Nephron progenitor cell (in vitro differentiated cells): ENCODE measurements at regions not wholly inside any gene's neighbourhood (a gene's known extent, or its start where the extent isn't known, plus 50 kb on each side); places are given as distances from the start of the nearest gene placed in this dataset.

ENCODE experiments used
- DNase-seq: peaks from one replicate; pipeline ENCODE4 v3.0.0; 2021
- H3K27ac Mint-ChIP-seq: 2 replicates; pipeline ENCODE4 v1.8.0; 2021; ENCODE audit warnings: mild to moderate bottlenecking, moderate library complexity, mixed read lengths
- H3K27me3 Mint-ChIP-seq: 2 replicates; pipeline ENCODE4 v1.8.0; 2021; ENCODE audit warnings: mild to moderate bottlenecking, low read depth, mixed read lengths; ENCODE audit not compliant: poor library complexity
- H3K36me3 Mint-ChIP-seq: 2 replicates; pipeline ENCODE4 v1.8.0; 2021; ENCODE audit warnings: low read depth, mixed read lengths
- H3K4me1 Mint-ChIP-seq: 2 replicates; pipeline ENCODE4 v1.8.0; 2021; ENCODE audit warnings: mixed read lengths
- H3K4me3 Mint-ChIP-seq: 2 replicates; pipeline ENCODE4 v1.8.0; 2021; ENCODE audit warnings: mild to moderate bottlenecking, moderate library complexity, mixed read lengths
- H3K9me3 Mint-ChIP-seq: 2 replicates; pipeline ENCODE4 v1.8.0; 2021; ENCODE audit warnings: mild to moderate bottlenecking, moderate library complexity, mixed read lengths
- CTCF ChIP-seq: fragments of 200-600 bp; sonication (generic); IDR thresholded peaks from 2 replicates; pipeline ENCODE4 v1.5.0; 2021; ENCODE audit warnings: antibody characterized with exemption

- H3K4me3 Mint-ChIP-seq: no peak overlapping the region
- no peaks in the 10 kb centered on the region for H3K9me3 Mint-ChIP-seq
- no peak for DNase-seq
- H3K27me3 Mint-ChIP-seq: peaks cover 4% of the 10 kb centered on the region
- TF ChIP-seq CTCF: no peak
- H3K4me1 Mint-ChIP-seq: no peaks in the 10 kb centered on the region
- no peak overlapping the region for H3K27ac Mint-ChIP-seq
- no peaks in the 10 kb centered on the region for H3K36me3 Mint-ChIP-seq
These were observed 329.4 kb upstream of the PPARGC1A start for GRCh38 chr4:24219209-24219608.

GRCh38 chr4:24218566-24218965 lies 328.7 kb upstream of the PPARGC1A start:
- Mint-ChIP-seq H3K27ac (no peak overlapping the region), H3K27me3 (no peaks in the 10 kb centered on the region), H3K4me3 (no peak overlapping the region), H3K36me3 (no peaks in the 10 kb centered on the region), H3K4me1 (no peaks in the 10 kb centered on the region), H3K9me3 (no peaks in the 10 kb centered on the region)
- no peak for DNase-seq
- TF ChIP-seq CTCF: no peak

- no peak overlapping the region for H3K27ac Mint-ChIP-seq
- H3K4me3 Mint-ChIP-seq: no peak overlapping the region
- H3K27me3 Mint-ChIP-seq: no peaks in the 10 kb centered on the region
- no peak for DNase-seq
- no peaks in the 10 kb centered on the region for H3K36me3 Mint-ChIP-seq
- no peak for TF ChIP-seq CTCF
- H3K9me3 Mint-ChIP-seq: no peaks in the 10 kb centered on the region
- no peaks in the 10 kb centered on the region for H3K4me1 Mint-ChIP-seq
These were observed 324.9 kb upstream of the PPARGC1A start for GRCh38 chr4:24214796-24215195.

GRCh38 chr4:24213961-24214360 lies 324.1 kb upstream of the PPARGC1A start:
- no peaks in the 10 kb centered on the region for H3K36me3 Mint-ChIP-seq
- no peaks in the 10 kb centered on the region for H3K4me1 Mint-ChIP-seq
- DNase-seq: no peak
- no peak overlapping the region for H3K27ac Mint-ChIP-seq
- H3K27me3 Mint-ChIP-seq: peaks cover under 1% of the 10 kb centered on the region
- no peak for TF ChIP-seq CTCF
- H3K9me3 Mint-ChIP-seq: no peaks in the 10 kb centered on the region
- H3K4me3 Mint-ChIP-seq: no peak overlapping the region

- H3K27ac Mint-ChIP-seq: no peak overlapping the region
- H3K27me3 Mint-ChIP-seq: peaks cover 4% of the 10 kb centered on the region
- TF ChIP-seq CTCF: no peak
- no peak overlapping the region for H3K4me3 Mint-ChIP-seq
- no peaks in the 10 kb centered on the region for H3K9me3 Mint-ChIP-seq
- DNase-seq: no peak
- no peaks in the 10 kb centered on the region for H3K36me3 Mint-ChIP-seq
- H3K4me1 Mint-ChIP-seq: no peaks in the 10 kb centered on the region
These were observed 322.8 kb upstream of the PPARGC1A start for GRCh38 chr4:24212642-24213041.

- DNase-seq: no peak
- Mint-ChIP-seq H3K4me1 (no peaks in the 10 kb centered on the region), H3K27ac (no peak overlapping the region), H3K36me3 (no peaks in the 10 kb centered on the region), H3K4me3 (no peak overlapping the region), H3K9me3 (no peaks in the 10 kb centered on the region), H3K27me3 (peaks cover 4% of the 10 kb centered on the region)
- TF ChIP-seq CTCF: no peak
These were observed 322.0 kb upstream of the PPARGC1A start for GRCh38 chr4:24211856-24212255.
